ENCODE measurements at regions not wholly inside any gene's neighbourhood (a gene's known extent, or its start where the extent isn't known, plus 50 kb on each side); places are given as distances from the start of the nearest gene placed in this dataset.

GRCh38 chr6:129967427-129967826, 51.0 kb upstream of the L3MBTL3 start:
- no peak overlapping the region for H3K27ac Mint-ChIP-seq
- no peak for DNase-seq
- H3K9me3 Mint-ChIP-seq: no peaks in the 10 kb centered on the region
- CTCF ChIA-PET: no interaction called here
- H3K27me3 Mint-ChIP-seq: peaks cover 15% of the 10 kb centered on the region
- H3K36me3 Mint-ChIP-seq: no peaks in the 10 kb centered on the region
- no peaks in the 10 kb centered on the region for H3K4me1 Mint-ChIP-seq
- H3K4me3 Mint-ChIP-seq: no peak overlapping the region

GRCh38 chr6:129966125-129966524, 52.3 kb upstream of the L3MBTL3 start:
- no peaks in the 10 kb centered on the region for H3K36me3 Mint-ChIP-seq
- no peaks in the 10 kb centered on the region for H3K4me1 Mint-ChIP-seq
- H3K27me3 Mint-ChIP-seq: peaks cover 15% of the 10 kb centered on the region
- H3K9me3 Mint-ChIP-seq: no peaks in the 10 kb centered on the region
- no peak overlapping the region for H3K27ac Mint-ChIP-seq
- no peak for DNase-seq
- no peak overlapping the region for H3K4me3 Mint-ChIP-seq
- CTCF ChIA-PET: no interaction called here

GRCh38 chr6:129965096-129965495, 53.3 kb upstream of the L3MBTL3 start:
- Mint-ChIP-seq H3K4me3 (no peak overlapping the region), H3K4me1 (no peaks in the 10 kb centered on the region), H3K36me3 (no peaks in the 10 kb centered on the region), H3K27ac (no peak overlapping the region), H3K9me3 (no peaks in the 10 kb centered on the region), H3K27me3 (peaks cover 11% of the 10 kb centered on the region)
- CTCF ChIA-PET: no interaction called here
- no peak for DNase-seq

- no peak for DNase-seq
- no peaks in the 10 kb centered on the region for H3K36me3 Mint-ChIP-seq
- H3K27ac Mint-ChIP-seq: no peak overlapping the region
- peaks cover 8% of the 10 kb centered on the region for H3K27me3 Mint-ChIP-seq
- no peaks in the 10 kb centered on the region for H3K4me1 Mint-ChIP-seq
- CTCF ChIA-PET: no interaction called here
- no peaks in the 10 kb centered on the region for H3K9me3 Mint-ChIP-seq
- H3K4me3 Mint-ChIP-seq: no peak overlapping the region
Observed at GRCh38 chr6:129959358-129959930, 58.9 kb upstream of the L3MBTL3 start.

- Mint-ChIP-seq H3K27ac (no peak overlapping the region), H3K4me3 (no peak overlapping the region), H3K36me3 (no peaks in the 10 kb centered on the region), H3K27me3 (peaks cover 4% of the 10 kb centered on the region), H3K4me1 (no peaks in the 10 kb centered on the region), H3K9me3 (no peaks in the 10 kb centered on the region)
- CTCF ChIA-PET: no interaction called here
- DNase-seq: no peak
Observed at GRCh38 chr6:129957941-129958898, 60.2 kb upstream of the L3MBTL3 start.

- CTCF ChIA-PET: no interaction called here
- Mint-ChIP-seq H3K4me1 (no peaks in the 10 kb centered on the region), H3K27ac (no peak overlapping the region), H3K4me3 (no peak overlapping the region), H3K36me3 (no peaks in the 10 kb centered on the region), H3K9me3 (no peaks in the 10 kb centered on the region), H3K27me3 (peaks cover 8% of the 10 kb centered on the region)
- DNase-seq: no peak
Observed at GRCh38 chr6:129955584-129955983, 62.8 kb upstream of the L3MBTL3 start.

GRCh38 chr6:129954749-129955431, 63.5 kb upstream of the L3MBTL3 start:
- no peak for DNase-seq
- CTCF ChIA-PET: no interaction called here
- Mint-ChIP-seq H3K36me3 (no peaks in the 10 kb centered on the region), H3K9me3 (no peaks in the 10 kb centered on the region), H3K4me1 (no peaks in the 10 kb centered on the region), H3K27me3 (peaks cover 8% of the 10 kb centered on the region), H3K27ac (no peak overlapping the region), H3K4me3 (no peak overlapping the region)

GRCh38 chr6:129947797-129948196, 70.6 kb upstream of the L3MBTL3 start:
- no peak overlapping the region for H3K27ac Mint-ChIP-seq
- H3K36me3 Mint-ChIP-seq: no peaks in the 10 kb centered on the region
- H3K4me3 Mint-ChIP-seq: no peak overlapping the region
- H3K27me3 Mint-ChIP-seq: peaks cover 13% of the 10 kb centered on the region
- no peaks in the 10 kb centered on the region for H3K4me1 Mint-ChIP-seq
- CTCF ChIA-PET: no interaction called here
- no peaks in the 10 kb centered on the region for H3K9me3 Mint-ChIP-seq
- DNase-seq: no peak

- CTCF ChIA-PET: no interaction called here
Observed at GRCh38 chr6:129946439-129947140, 71.8 kb upstream of the L3MBTL3 start.

GRCh38 chr6:129943637-129944271, 74.6 kb upstream of the L3MBTL3 start:
- Mint-ChIP-seq H3K27ac (no peak overlapping the region), H3K4me3 (no peak overlapping the region), H3K4me1 (no peaks in the 10 kb centered on the region), H3K27me3 (peaks cover 18% of the 10 kb centered on the region), H3K9me3 (no peaks in the 10 kb centered on the region), H3K36me3 (no peaks in the 10 kb centered on the region)
- no peak for DNase-seq
- CTCF ChIA-PET: no interaction called here

More at GRCh38 chr6:129946439-129947140, 71.8 kb upstream of the L3MBTL3 start:
- Mint-ChIP-seq H3K27ac (no peak overlapping the region), H3K9me3 (no peaks in the 10 kb centered on the region), H3K36me3 (no peaks in the 10 kb centered on the region), H3K4me3 (no peak overlapping the region), H3K4me1 (no peaks in the 10 kb centered on the region), H3K27me3 (peaks cover 13% of the 10 kb centered on the region)
- DNase-seq: no peak

- H3K36me3 Mint-ChIP-seq: no peaks in the 10 kb centered on the region
- peaks cover 23% of the 10 kb centered on the region for H3K27me3 Mint-ChIP-seq
- H3K27ac Mint-ChIP-seq: no peak overlapping the region
- H3K9me3 Mint-ChIP-seq: no peaks in the 10 kb centered on the region
- H3K4me1 Mint-ChIP-seq: no peaks in the 10 kb centered on the region
- no peak for DNase-seq
- H3K4me3 Mint-ChIP-seq: no peak overlapping the region
- CTCF ChIA-PET: interaction anchor here (0.9 kb wide), 1 partner anchor 411 kb away, joined by 3 read pairs; no protein-coding TSS in a partner anchor
Observed at GRCh38 chr6:129940454-129941195, 77.8 kb upstream of the L3MBTL3 start.

- H3K27ac Mint-ChIP-seq: no peak overlapping the region
- CTCF ChIA-PET: interaction anchor here (1.0 to 1.5 kb wide), 3 partner anchors 58 to 340 kb away, joined by 3 to 5 read pairs (median 4); no protein-coding TSS in a partner anchor
- H3K4me3 Mint-ChIP-seq: no peak overlapping the region
Observed at GRCh38 chr6:129938249-129939020, 77.3 kb upstream of the TMEM244 start.

More at GRCh38 chr6:129938249-129939020, 77.3 kb upstream of the TMEM244 start:
- H3K36me3 Mint-ChIP-seq: no peaks in the 10 kb centered on the region
- no peak for DNase-seq
- H3K4me1 Mint-ChIP-seq: no peaks in the 10 kb centered on the region
- peaks cover 17% of the 10 kb centered on the region for H3K27me3 Mint-ChIP-seq
- no peaks in the 10 kb centered on the region for H3K9me3 Mint-ChIP-seq

Data from activated naive CD4-positive, alpha-beta T cell treated with anti-CD3 and anti-CD28 coated beads, Interleukin-2, amount 10 ng/mL, durations not matched to agents 7 days and 5 days (primary cell).